ENCODE measurements at regions not wholly inside any gene's neighbourhood (a gene's known extent, or its start where the extent isn't known, plus 50 kb on each side); places are given as distances from the start of the nearest gene placed in this dataset.

- no peaks in the 10 kb centered on the region for H3K4me1 Mint-ChIP-seq
- H3K27me3 Mint-ChIP-seq = peaks cover 20% of the 10 kb centered on the region
- no peak overlapping the region for H3K27ac Mint-ChIP-seq
- no peaks in the 10 kb centered on the region for H3K36me3 Mint-ChIP-seq
- no peak overlapping the region for H3K4me3 Mint-ChIP-seq
- H3K9me3 Mint-ChIP-seq = no peaks in the 10 kb centered on the region
These were observed 257.9 kb downstream of the ALDH8A1 start for GRCh38 chr6:134692008-134692407.

GRCh38 chr6:134691180-134691579 lies 258.7 kb downstream of the ALDH8A1 start:
- Mint-ChIP-seq H3K27me3 (peaks cover 18% of the 10 kb centered on the region), H3K4me3 (no peak overlapping the region), H3K27ac (no peak overlapping the region), H3K36me3 (no peaks in the 10 kb centered on the region), H3K9me3 (no peaks in the 10 kb centered on the region), H3K4me1 (no peaks in the 10 kb centered on the region)

GRCh38 chr6:134690048-134690447 lies 259.9 kb downstream of the ALDH8A1 start:
- H3K9me3 Mint-ChIP-seq = no peaks in the 10 kb centered on the region
- no peaks in the 10 kb centered on the region for H3K36me3 Mint-ChIP-seq
- no peaks in the 10 kb centered on the region for H3K4me1 Mint-ChIP-seq
- peaks cover 18% of the 10 kb centered on the region for H3K27me3 Mint-ChIP-seq
- H3K27ac Mint-ChIP-seq = peak overlapping the region; percentile 24
- H3K4me3 Mint-ChIP-seq = no peak overlapping the region

GRCh38 chr6:134689641-134690040 lies 260.3 kb downstream of the ALDH8A1 start:
- Mint-ChIP-seq H3K9me3 (no peaks in the 10 kb centered on the region), H3K27ac (no peak overlapping the region), H3K4me1 (no peaks in the 10 kb centered on the region), H3K27me3 (peaks cover 17% of the 10 kb centered on the region), H3K36me3 (no peaks in the 10 kb centered on the region), H3K4me3 (no peak overlapping the region)

GRCh38 chr6:134689177-134689576 lies 260.7 kb downstream of the ALDH8A1 start:
- H3K4me1 Mint-ChIP-seq = no peaks in the 10 kb centered on the region
- H3K27ac Mint-ChIP-seq = no peak overlapping the region
- H3K4me3 Mint-ChIP-seq = no peak overlapping the region

GRCh38 chr6:134686071-134686470 lies 263.8 kb downstream of the ALDH8A1 start:
- no peaks in the 10 kb centered on the region for H3K36me3 Mint-ChIP-seq
- H3K4me3 Mint-ChIP-seq = no peak overlapping the region
- no peak overlapping the region for H3K27ac Mint-ChIP-seq
- peaks cover 12% of the 10 kb centered on the region for H3K27me3 Mint-ChIP-seq
- no peaks in the 10 kb centered on the region for H3K4me1 Mint-ChIP-seq
- no peaks in the 10 kb centered on the region for H3K9me3 Mint-ChIP-seq

More at GRCh38 chr6:134689177-134689576, 260.7 kb downstream of the ALDH8A1 start:
- no peaks in the 10 kb centered on the region for H3K36me3 Mint-ChIP-seq
- peaks cover 16% of the 10 kb centered on the region for H3K27me3 Mint-ChIP-seq
- H3K9me3 Mint-ChIP-seq = no peaks in the 10 kb centered on the region

GRCh38 chr6:134684423-134684795 lies 265.5 kb downstream of the ALDH8A1 start:
- H3K36me3 Mint-ChIP-seq = no peaks in the 10 kb centered on the region
- H3K27ac Mint-ChIP-seq = no peak overlapping the region
- no peak overlapping the region for H3K4me3 Mint-ChIP-seq
- no peaks in the 10 kb centered on the region for H3K9me3 Mint-ChIP-seq
- peaks cover 5% of the 10 kb centered on the region for H3K27me3 Mint-ChIP-seq
- H3K4me1 Mint-ChIP-seq = no peaks in the 10 kb centered on the region

GRCh38 chr6:134683783-134684422 lies 266.0 kb downstream of the ALDH8A1 start:
- Mint-ChIP-seq H3K4me3 (no peak overlapping the region), H3K27me3 (peaks cover 5% of the 10 kb centered on the region), H3K27ac (no peak overlapping the region), H3K36me3 (no peaks in the 10 kb centered on the region), H3K9me3 (no peaks in the 10 kb centered on the region), H3K4me1 (no peaks in the 10 kb centered on the region)

- Mint-ChIP-seq H3K4me3 (no peak overlapping the region), H3K36me3 (no peaks in the 10 kb centered on the region), H3K4me1 (no peaks in the 10 kb centered on the region), H3K27me3 (no peaks in the 10 kb centered on the region), H3K27ac (no peak overlapping the region), H3K9me3 (no peaks in the 10 kb centered on the region)
These were observed 269.5 kb downstream of the ALDH8A1 start for GRCh38 chr6:134680433-134680832.

- no peak overlapping the region for H3K4me3 Mint-ChIP-seq
- H3K9me3 Mint-ChIP-seq = no peaks in the 10 kb centered on the region
- no peak overlapping the region for H3K27ac Mint-ChIP-seq
- H3K4me1 Mint-ChIP-seq = no peaks in the 10 kb centered on the region
- no peaks in the 10 kb centered on the region for H3K27me3 Mint-ChIP-seq
- H3K36me3 Mint-ChIP-seq = no peaks in the 10 kb centered on the region
These were observed 269.9 kb downstream of the ALDH8A1 start for GRCh38 chr6:134680021-134680420.

GRCh38 chr6:134678436-134678889 lies 271.4 kb downstream of the ALDH8A1 start:
- no peaks in the 10 kb centered on the region for H3K9me3 Mint-ChIP-seq
- H3K4me3 Mint-ChIP-seq = no peak overlapping the region
- no peaks in the 10 kb centered on the region for H3K27me3 Mint-ChIP-seq
- H3K27ac Mint-ChIP-seq = no peak overlapping the region
- no peaks in the 10 kb centered on the region for H3K36me3 Mint-ChIP-seq
- no peaks in the 10 kb centered on the region for H3K4me1 Mint-ChIP-seq

GRCh38 chr6:134676307-134677281 lies 273.3 kb downstream of the ALDH8A1 start:
- H3K27me3 Mint-ChIP-seq = no peaks in the 10 kb centered on the region
- H3K27ac Mint-ChIP-seq = no peak overlapping the region
- no peak overlapping the region for H3K4me3 Mint-ChIP-seq
- no peaks in the 10 kb centered on the region for H3K36me3 Mint-ChIP-seq
- H3K4me1 Mint-ChIP-seq = no peaks in the 10 kb centered on the region
- no peaks in the 10 kb centered on the region for H3K9me3 Mint-ChIP-seq

GRCh38 chr6:134675110-134676054 lies 274.5 kb downstream of the ALDH8A1 start:
- Mint-ChIP-seq H3K4me1 (no peaks in the 10 kb centered on the region), H3K36me3 (no peaks in the 10 kb centered on the region), H3K9me3 (no peaks in the 10 kb centered on the region), H3K27ac (no peak overlapping the region), H3K27me3 (no peaks in the 10 kb centered on the region), H3K4me3 (no peak overlapping the region)

- Mint-ChIP-seq H3K27ac (no peak overlapping the region), H3K27me3 (no peaks in the 10 kb centered on the region), H3K36me3 (no peaks in the 10 kb centered on the region), H3K4me3 (no peak overlapping the region), H3K4me1 (no peaks in the 10 kb centered on the region), H3K9me3 (no peaks in the 10 kb centered on the region)
These were observed 275.3 kb downstream of the ALDH8A1 start for GRCh38 chr6:134674562-134674961.

- Mint-ChIP-seq H3K27me3 (no peaks in the 10 kb centered on the region), H3K27ac (no peak overlapping the region), H3K4me1 (no peaks in the 10 kb centered on the region), H3K36me3 (no peaks in the 10 kb centered on the region), H3K9me3 (no peaks in the 10 kb centered on the region), H3K4me3 (no peak overlapping the region)
These were observed 280.4 kb downstream of the ALDH8A1 start for GRCh38 chr6:134669485-134669884.
